ENCODE measurements at regions not wholly inside any gene's neighbourhood (a gene's known extent, or its start where the extent isn't known, plus 50 kb on each side); places are given as distances from the start of the nearest gene placed in this dataset.

DNA sequence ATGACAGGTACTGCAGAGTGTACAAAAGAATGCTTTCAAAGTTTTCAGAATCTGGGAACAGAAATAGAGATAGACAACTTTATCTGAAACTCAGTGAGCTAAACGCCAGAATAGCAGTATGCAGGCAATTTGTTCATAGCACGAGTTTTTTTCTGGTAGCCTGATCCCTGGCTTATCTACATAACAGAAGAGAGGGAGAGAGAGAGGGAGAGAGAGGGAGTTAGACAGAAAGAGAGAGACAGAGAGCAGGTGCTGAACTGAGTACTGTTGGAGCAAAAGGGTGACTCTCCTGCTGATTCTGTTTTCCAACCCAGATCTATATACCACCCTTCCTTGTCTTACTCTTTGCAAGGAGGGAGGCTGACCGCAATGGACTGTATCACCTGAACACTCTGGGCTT, 388.0 kb upstream of the CA10 start:
- no peak for FAIRE-seq
- Histone ChIP-seq H3K36me3 (ENCODE audit: control insufficient read depth in 2 of 2, extremely low read depth in 1 of 2, insufficient read depth in 2 of 2, low read length in 2 of 2) (no peaks in the 10 kb centered on the region), H3K4me2 (ENCODE audit: insufficient read depth, low read length) (no peak overlapping the region), H3K9me3 (replicated peaks; ENCODE audit: control insufficient read depth, insufficient read depth, low read length) (no peaks in the 10 kb centered on the region), H3K79me2 (ENCODE audit: control insufficient read depth, insufficient read depth, low read length) (no peaks in the 10 kb centered on the region), H3K9me1 (replicated peaks; ENCODE audit: control insufficient read depth, extremely low read depth, insufficient read depth, low read length) (no peaks in the 10 kb centered on the region), H2AFZ (ENCODE audit: low read depth, low read length) (no peak overlapping the region), H3K9ac (replicated peaks; ENCODE audit: extremely low read depth, insufficient read depth, low read length) (no peak overlapping the region), H4K20me1 (replicated peaks; ENCODE audit: control insufficient read depth, extremely low read depth, insufficient read depth, low read length) (no peaks in the 10 kb centered on the region), H3K4me1 (ENCODE audit: control insufficient read depth, extremely low read depth, insufficient read depth, low read length) (no peaks in the 10 kb centered on the region), H3K27ac (ENCODE audit: insufficient read depth, low read depth, low read length) (no peak overlapping the region), H3K4me3 (replicated peaks in 1 of 3; ENCODE audit: insufficient read depth in 1 of 3, low read depth in 1 of 3, low read length in 3 of 3) (no peak overlapping the region), H3K27me3 (ENCODE audit: control insufficient read depth in 2 of 2, insufficient read depth in 2 of 2, low read length in 2 of 2) (no peaks in the 10 kb centered on the region)
- intact Hi-C loops (cut with micrococcal nuclease): no loop called here
- no peak for TF ChIP-seq EZH2 (IDR thresholded peaks at IDR 0.05; ENCODE audit: borderline replicate concordance, low read depth, low read length, severe bottlenecking)
- TF ChIP-seq MYC (IDR thresholded peaks at IDR 0.05; ENCODE audit: low read depth, low read length): no peak
- no peak for TF ChIP-seq GATA2 (IDR thresholded peaks at IDR 0.05; ENCODE audit: insufficient read depth, insufficient read length, low read depth, low read length)
- no peak for TF ChIP-seq POLR2AphosphoS5 (IDR thresholded peaks at IDR 0.05; ENCODE audit: insufficient read depth, low read depth, low read length)
- TF ChIP-seq POLR2A (IDR thresholded peaks at IDR 0.05; ENCODE audit: low read depth, low read length): no peak
- no peak for TF ChIP-seq FOS (IDR thresholded peaks at IDR 0.05; ENCODE audit: borderline replicate concordance, insufficient read depth, low read length)
- TF ChIP-seq, protein P1, sequence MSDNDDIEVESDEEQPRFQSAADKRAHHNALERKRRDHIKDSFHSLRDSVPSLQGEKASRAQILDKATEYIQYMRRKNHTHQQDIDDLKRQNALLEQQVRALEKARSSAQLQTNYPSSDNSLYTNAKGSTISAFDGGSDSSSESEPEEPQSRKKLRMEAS (IDR thresholded peaks at IDR 0.05; ENCODE audit: insufficient read depth, insufficient read length): no peak
- TF ChIP-seq, protein P2, sequence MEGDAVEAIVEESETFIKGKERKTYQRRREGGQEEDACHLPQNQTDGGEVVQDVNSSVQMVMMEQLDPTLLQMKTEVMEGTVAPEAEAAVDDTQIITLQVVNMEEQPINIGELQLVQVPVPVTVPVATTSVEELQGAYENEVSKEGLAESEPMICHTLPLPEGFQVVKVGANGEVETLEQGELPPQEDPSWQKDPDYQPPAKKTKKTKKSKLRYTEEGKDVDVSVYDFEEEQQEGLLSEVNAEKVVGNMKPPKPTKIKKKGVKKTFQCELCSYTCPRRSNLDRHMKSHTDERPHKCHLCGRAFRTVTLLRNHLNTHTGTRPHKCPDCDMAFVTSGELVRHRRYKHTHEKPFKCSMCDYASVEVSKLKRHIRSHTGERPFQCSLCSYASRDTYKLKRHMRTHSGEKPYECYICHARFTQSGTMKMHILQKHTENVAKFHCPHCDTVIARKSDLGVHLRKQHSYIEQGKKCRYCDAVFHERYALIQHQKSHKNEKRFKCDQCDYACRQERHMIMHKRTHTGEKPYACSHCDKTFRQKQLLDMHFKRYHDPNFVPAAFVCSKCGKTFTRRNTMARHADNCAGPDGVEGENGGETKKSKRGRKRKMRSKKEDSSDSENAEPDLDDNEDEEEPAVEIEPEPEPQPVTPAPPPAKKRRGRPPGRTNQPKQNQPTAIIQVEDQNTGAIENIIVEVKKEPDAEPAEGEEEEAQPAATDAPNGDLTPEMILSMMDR (IDR thresholded peaks at IDR 0.05; ENCODE audit: extremely low read depth in 1 of 2, insufficient read depth in 1 of 2, low read depth in 1 of 2, low read length in 2 of 2): no peak
- no peak for TF ChIP-seq JUN (IDR thresholded peaks at IDR 0.05; ENCODE audit: borderline replicate concordance, insufficient read depth, insufficient read length, low read depth)
- DNase-seq (ENCODE audit: low read depth, low spot score): no peak
- BruUV-seq (replicated peaks): no TSS peak
- ChIA-PET CTCF (no interaction called here), POLR2A (no interaction called here)
- dilution Hi-C loops (cut with MboI; ENCODE audit: extremely low pct_ligation_motif_present, low sequenced_read_pairs): no loop called here
